ENCODE measurements at regions not wholly inside any gene's neighbourhood (a gene's known extent, or its start where the extent isn't known, plus 50 kb on each side); places are given as distances from the start of the nearest gene placed in this dataset.
A peak's percentile ranks its signal among the peaks of the same experiment; 100 is the strongest.

- Histone ChIP-seq H3K27me3 (no peaks in the 10 kb centered on the region), H3K4me3 (no peak overlapping the region), H3K36me3 (no peaks in the 10 kb centered on the region), H3K9me3 (no peaks in the 10 kb centered on the region), H3K27ac (no peak overlapping the region), H3K4me1 (no peaks in the 10 kb centered on the region)
- DNase-seq = peak in 1 of 3 donors; percentile 22
- TF ChIP-seq POLR2A (IDR thresholded peaks at IDR 0.05) = no peak
- TF ChIP-seq CTCF (IDR thresholded peaks at IDR 0.05) = no peak
Measured at GRCh38 chr3:118171236-118171852, 863.3 kb downstream of the IGSF11 start.

GRCh38 chr3:118180853-118181252 is 853.8 kb downstream of the IGSF11 start:
- TF ChIP-seq CTCF (IDR thresholded peaks at IDR 0.05) = no peak
- TF ChIP-seq POLR2A (IDR thresholded peaks at IDR 0.05) = no peak
- Histone ChIP-seq H3K4me3 (no peak overlapping the region), H3K27ac (no peak overlapping the region), H3K27me3 (no peaks in the 10 kb centered on the region), H3K9me3 (no peaks in the 10 kb centered on the region), H3K36me3 (no peaks in the 10 kb centered on the region), H3K4me1 (no peaks in the 10 kb centered on the region)
- DNase-seq = no peak

- no peaks in the 10 kb centered on the region for H3K9me3 ChIP-seq
- no peaks in the 10 kb centered on the region for H3K36me3 ChIP-seq
- no peak for TF ChIP-seq POLR2A (IDR thresholded peaks at IDR 0.05)
- no peak for TF ChIP-seq CTCF (IDR thresholded peaks at IDR 0.05)
- no peaks in the 10 kb centered on the region for H3K4me1 ChIP-seq
- no peak overlapping the region for H3K27ac ChIP-seq
- no peak for DNase-seq
- H3K27me3 ChIP-seq = no peaks in the 10 kb centered on the region
- H3K4me3 ChIP-seq = no peak overlapping the region
Measured at GRCh38 chr3:118181274-118181673, 853.4 kb downstream of the IGSF11 start.

- H3K27me3 ChIP-seq = no peaks in the 10 kb centered on the region
- no peaks in the 10 kb centered on the region for H3K9me3 ChIP-seq
- H3K4me1 ChIP-seq = no peaks in the 10 kb centered on the region
- no peak for DNase-seq
- H3K27ac ChIP-seq = no peak overlapping the region
- TF ChIP-seq CTCF (IDR thresholded peaks at IDR 0.05) (no peak), POLR2A (IDR thresholded peaks at IDR 0.05) (no peak)
- H3K36me3 ChIP-seq = no peaks in the 10 kb centered on the region
- no peak overlapping the region for H3K4me3 ChIP-seq
Measured at GRCh38 chr3:118186051-118186450, 848.6 kb downstream of the IGSF11 start.

GRCh38 chr3:118187221-118187620 is 847.4 kb downstream of the IGSF11 start:
- Histone ChIP-seq H3K36me3 (no peaks in the 10 kb centered on the region), H3K9me3 (peaks cover 0 to 6% (median 0%) of the 10 kb centered on the region in 4 donors), H3K27me3 (no peaks in the 10 kb centered on the region), H3K4me1 (no peaks in the 10 kb centered on the region), H3K4me3 (no peak overlapping the region), H3K27ac (no peak overlapping the region)
- TF ChIP-seq CTCF (IDR thresholded peaks at IDR 0.05) = no peak
- TF ChIP-seq POLR2A (IDR thresholded peaks at IDR 0.05) = no peak
- DNase-seq = no peak

GRCh38 chr3:118196183-118196582 is 838.5 kb downstream of the IGSF11 start:
- no peaks in the 10 kb centered on the region for H3K27me3 ChIP-seq
- DNase-seq = no peak
- peaks cover 0 to 14% (median 0%) of the 10 kb centered on the region in 4 donors for H3K9me3 ChIP-seq
- no peak overlapping the region for H3K27ac ChIP-seq
- H3K4me1 ChIP-seq = no peaks in the 10 kb centered on the region
- H3K4me3 ChIP-seq = no peak overlapping the region
- TF ChIP-seq POLR2A (IDR thresholded peaks at IDR 0.05) = no peak
- no peak for TF ChIP-seq CTCF (IDR thresholded peaks at IDR 0.05)
- H3K36me3 ChIP-seq = no peaks in the 10 kb centered on the region

All from Peyer's patch (tissue), 4 donors.